ENCODE measurements at regions not wholly inside any gene's neighbourhood (a gene's known extent, or its start where the extent isn't known, plus 50 kb on each side); places are given as distances from the start of the nearest gene placed in this dataset.

- no peak for DNase-seq (ENCODE audit: low spot score)
Observed at GRCh38 chr18:68103561-68103960, 587.0 kb upstream of the DSEL start.

DNA sequence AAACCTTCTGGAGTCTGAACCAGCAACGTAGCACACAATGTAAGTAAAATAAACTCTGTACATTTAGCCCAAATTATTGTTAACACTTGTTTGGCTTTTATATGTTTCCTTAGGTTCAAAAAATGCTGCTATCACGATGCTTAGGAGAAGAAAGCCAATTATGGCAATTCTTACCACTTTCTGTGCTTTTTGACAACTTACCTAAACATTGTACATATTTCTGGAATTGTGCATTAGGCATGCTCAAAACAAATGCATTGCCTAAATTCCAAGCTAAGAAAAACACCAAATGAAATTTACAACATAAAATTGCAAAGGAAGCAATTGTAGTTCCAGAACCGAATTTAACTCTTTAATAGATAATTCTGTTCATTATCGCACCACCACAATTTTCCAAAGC lies 585.6 kb upstream of the DSEL start:
- DNase-seq (ENCODE audit: low spot score) = no peak

- DNase-seq (ENCODE audit: low spot score) = no peak
Observed at GRCh38 chr18:68098655-68099054, 582.1 kb upstream of the DSEL start.

- no peak for DNase-seq (ENCODE audit: low spot score)
Observed at GRCh38 chr18:68086481-68086880, 570.0 kb upstream of the DSEL start.

- DNase-seq (ENCODE audit: low spot score) = no peak
Observed at GRCh38 chr18:68085251-68085650, 568.7 kb upstream of the DSEL start.

DNA sequence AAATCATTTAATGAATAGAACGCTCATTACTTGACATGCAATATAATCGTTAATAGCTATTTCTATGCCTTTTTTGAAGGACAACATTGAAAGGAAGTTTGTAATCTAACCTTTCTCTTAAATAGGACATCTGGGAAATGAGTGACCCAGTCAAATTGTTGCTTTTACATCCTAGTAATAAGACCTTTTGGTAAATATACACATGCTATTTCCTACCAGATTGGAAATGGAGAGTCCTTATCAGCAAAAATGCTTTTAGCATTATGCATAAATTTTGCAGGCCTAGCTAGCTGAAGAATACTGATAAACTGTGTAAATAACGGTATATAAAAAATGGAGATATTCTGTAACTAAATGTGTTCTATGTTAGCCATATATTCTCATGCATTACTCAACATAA lies 567.3 kb upstream of the DSEL start:
- no peak for DNase-seq (ENCODE audit: low spot score)

DNA sequence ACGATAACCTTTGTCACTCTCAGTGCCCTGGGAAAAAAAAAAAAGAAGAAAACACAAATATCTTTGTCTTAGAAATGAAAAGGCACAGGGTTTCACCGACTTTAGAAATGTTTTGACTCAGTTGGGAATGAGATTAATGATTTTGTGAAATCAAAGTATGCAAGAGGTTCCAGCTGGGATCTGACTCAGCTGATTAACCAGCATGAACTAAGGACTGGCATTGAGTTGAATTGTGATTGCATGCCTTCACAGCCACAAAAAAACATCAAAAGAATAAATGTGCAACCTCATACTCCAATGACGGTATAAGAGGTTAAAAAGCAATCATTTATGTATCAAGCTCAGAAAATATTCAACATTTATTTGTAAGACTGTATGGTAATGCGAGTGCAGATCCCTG lies 566.6 kb upstream of the DSEL start:
- no peak for DNase-seq (ENCODE audit: low spot score)

DNA sequence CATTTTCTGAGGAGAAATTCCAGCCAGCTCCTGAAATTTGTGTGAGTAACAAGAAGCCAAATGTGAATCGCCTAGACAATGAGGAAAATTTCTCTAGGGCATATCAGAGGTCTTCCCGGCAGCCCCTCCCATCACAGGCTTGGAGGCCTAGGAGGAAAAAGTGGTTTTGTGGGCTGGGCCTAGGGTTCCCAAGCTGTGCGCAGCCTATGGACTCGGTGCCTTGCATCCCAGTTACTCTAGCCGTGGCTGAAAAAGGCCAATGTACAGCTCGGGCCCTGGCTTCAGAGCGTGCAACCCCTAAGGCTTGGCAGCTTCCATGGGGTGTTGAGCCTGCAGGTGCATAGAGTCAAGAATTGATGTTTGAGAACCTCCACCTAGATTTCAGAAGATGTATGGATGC lies 556.2 kb upstream of the DSEL start:
- DNase-seq (ENCODE audit: low spot score) = no peak

GRCh38 chr18:68060871-68061270 lies 544.4 kb upstream of the DSEL start:
- no peak for DNase-seq (ENCODE audit: low spot score)

GRCh38 chr18:68056936-68057335 lies 540.4 kb upstream of the DSEL start:
- no peak for DNase-seq (ENCODE audit: low spot score)

DNA sequence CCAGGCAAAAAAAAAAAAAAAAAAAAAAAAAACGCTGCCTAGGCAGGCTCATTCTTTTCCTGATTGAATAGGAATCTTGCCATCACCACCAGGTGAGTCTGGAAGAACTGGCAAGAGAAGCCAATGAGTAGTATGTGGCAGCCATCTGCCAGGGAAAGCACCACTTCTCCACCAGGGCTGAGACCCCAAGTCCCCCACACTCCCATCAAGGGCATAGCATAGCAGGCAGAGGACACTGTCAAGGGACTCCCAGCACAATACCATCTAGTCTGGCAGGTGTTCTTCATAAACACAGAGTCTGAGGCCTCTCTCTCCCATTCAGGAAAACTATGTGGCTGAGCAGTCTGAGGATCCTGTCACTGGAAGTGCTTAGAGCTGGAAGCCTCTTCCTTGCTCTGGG lies 538.1 kb upstream of the DSEL start:
- no peak for DNase-seq (ENCODE audit: low spot score)

DNA sequence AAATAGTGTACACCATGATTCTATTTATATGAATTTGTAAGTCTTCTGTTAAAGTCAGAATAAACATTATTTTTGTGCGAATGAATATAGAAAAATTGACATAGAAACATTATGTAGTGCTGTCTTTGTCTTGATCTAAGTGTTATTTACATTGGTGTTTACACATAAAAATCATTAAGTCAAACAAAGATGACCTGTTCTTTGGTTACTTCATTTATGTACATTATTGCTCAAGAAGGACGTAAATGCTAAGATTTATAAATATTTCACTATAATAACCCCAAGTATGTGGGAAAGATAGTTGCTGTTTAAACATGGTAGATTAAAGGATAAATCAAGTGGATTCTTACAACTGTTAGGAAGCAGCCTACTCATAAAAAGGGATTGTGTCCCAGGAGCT lies 536.8 kb upstream of the DSEL start:
- no peak for DNase-seq (ENCODE audit: low spot score)

DNA sequence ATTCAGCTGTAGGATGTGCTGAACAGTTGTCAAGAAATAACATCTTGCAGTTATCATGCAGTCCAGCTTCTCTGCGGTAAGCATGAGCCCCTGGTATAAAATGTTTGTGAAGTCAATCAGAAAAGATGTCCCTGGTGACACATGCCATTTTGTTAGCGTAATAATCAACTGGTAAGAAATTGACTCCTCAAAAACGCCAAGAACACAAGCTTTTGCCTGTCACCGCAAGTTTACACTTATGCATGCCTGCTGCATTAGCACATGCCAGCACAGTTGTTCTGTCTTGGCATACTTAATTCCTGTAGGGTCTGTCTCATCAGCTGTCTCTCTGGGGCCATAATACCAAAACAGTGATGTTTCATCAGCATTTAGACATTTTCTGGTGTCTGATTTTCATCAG lies 524.8 kb upstream of the DSEL start:
- no peak for DNase-seq (ENCODE audit: low spot score)

- DNase-seq (ENCODE audit: low spot score) = no peak
Observed at GRCh38 chr18:68040198-68040597, 523.7 kb upstream of the DSEL start.

DNA sequence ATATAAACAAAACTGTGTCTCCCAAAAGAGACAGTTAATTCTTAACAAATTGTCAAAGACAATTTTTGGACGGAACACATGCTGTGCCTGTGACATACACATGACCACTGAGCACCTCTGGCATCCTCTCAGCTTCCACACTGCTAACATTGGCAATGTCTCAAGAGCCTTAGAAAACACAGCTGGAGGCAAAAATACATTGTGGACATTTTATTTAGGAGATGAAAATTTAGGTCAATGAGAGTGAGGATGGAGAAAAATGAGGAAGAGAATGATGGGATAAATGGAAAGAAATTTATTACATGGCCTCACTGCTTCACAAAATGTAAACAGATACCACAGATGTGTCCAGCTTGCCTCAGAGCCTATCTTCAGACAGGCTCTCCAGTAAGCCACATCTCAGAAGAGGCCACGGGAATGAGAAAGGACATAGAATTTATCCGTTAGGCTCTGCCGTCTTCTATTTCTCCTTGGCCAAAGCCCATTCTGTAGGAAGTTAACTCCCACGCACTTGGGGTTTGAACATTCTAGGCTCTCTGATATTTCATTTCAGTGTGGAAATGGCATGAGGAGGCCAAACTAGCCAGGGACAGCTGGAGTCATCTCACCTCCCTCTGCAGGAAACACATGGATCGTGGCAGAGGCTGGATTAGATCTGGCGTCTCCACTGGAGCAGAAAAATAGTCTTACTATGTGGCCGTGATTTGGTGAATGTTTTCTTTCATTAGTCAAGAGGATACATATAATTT lies 519.4 kb upstream of the DSEL start:
- DNase-seq (ENCODE audit: low spot score) = no peak

DNA sequence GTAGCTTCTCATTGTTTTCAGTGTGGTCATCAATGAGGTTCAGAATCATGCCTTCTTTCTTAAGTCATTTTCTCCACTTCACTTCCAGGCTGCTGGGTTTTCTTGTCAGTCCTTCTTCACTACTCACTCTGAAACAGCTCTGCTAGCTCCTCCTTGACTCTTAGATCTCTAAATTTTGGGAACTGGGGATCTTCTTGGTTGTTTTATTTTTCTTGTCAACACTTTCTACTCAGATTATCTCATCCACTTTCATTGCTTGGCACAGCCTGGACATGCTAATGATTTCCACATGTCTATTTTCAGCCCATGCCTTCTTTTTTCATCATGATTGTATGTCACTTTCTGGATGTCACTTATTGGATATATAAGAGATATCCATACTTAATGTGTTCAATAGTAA lies 517.8 kb upstream of the DSEL start:
- no peak for DNase-seq (ENCODE audit: low spot score)

GRCh38 chr18:68033466-68033865 lies 516.9 kb upstream of the DSEL start:
- no peak for DNase-seq (ENCODE audit: low spot score)

- DNase-seq (ENCODE audit: low spot score) = no peak
Observed at GRCh38 chr18:68024716-68025115, 508.2 kb upstream of the DSEL start.

- DNase-seq (ENCODE audit: low spot score) = no peak
Observed at GRCh38 chr18:68017385-68017784, 500.9 kb upstream of the DSEL start.

DNA sequence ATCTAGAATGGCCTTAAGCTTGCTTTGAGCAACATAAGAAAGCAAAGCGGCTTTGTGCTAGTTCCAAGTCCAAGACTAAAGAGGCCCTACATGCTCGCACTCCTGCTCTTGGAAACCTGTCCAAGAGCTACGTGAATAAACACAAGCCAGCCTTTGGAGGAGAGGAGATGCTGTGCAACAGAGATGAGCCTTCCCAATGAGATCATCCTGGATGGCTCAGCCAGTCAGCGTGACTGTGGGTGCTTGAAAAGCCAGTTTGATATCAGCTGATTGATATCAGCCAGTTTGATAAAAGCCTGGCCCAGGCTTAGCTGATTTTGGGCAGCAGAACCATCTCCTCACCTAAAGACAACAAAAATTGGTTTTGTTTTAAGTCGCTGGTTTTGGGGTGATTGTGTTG lies 481.0 kb upstream of the DSEL start:
- no peak for DNase-seq (ENCODE audit: low spot score)

DNA sequence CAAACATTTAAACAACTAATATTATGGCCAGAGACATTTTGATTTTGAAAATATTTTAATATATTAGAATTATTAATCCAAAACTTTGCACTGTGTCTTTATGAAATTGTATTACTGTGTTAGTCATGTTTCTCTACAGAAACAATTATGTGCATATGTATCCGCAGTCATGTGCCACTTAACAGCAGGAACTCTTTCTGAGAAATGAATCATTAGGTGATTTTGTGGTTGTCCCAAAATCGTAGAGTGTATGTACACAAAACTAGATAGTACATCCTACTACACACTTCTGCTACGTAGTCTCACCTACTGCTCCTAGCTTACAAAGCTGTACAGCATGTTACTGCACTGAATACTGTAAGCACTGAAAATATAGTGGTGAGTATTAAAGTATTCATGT lies 479.2 kb upstream of the DSEL start:
- no peak for DNase-seq (ENCODE audit: low spot score)

- no peak for DNase-seq (ENCODE audit: low spot score)
Observed at GRCh38 chr18:67980241-67980640, 463.7 kb upstream of the DSEL start.

DNA sequence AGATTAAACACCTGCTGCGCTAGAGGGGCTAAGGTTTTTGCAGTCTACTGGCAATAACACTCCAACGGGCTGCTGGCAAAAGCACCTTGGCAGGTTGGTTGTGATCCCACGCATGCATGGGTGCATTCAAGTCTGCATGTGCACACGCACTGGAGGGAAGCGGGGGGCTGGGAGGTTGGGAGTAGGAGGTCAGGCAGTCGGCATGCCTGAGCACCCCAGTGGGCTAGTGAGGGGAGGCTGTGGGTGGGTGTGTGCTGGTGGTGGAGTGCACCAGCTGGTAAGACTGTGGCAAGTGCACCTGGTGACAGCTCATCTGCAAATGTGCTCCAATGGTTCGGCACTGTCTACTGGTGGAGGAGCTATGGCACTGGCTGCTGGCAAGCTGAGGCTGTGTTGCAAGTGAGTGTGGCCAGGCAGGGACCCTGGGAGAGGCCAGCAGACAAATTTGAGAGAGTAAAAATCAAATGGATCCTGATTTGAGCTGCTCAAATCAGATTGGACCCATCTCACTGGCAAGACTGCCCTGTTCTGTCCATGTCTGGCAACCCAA lies 460.6 kb upstream of the DSEL start:
- DNase-seq (ENCODE audit: low spot score) = no peak

- no peak for DNase-seq (ENCODE audit: low spot score)
Observed at GRCh38 chr18:67973916-67974315, 457.4 kb upstream of the DSEL start.

Data from germinal center (tissue), 1 donor.